RWPE2 (cell line): ENCODE measurements at regions not wholly inside any gene's neighbourhood (a gene's known extent, or its start where the extent isn't known, plus 50 kb on each side); places are given as distances from the start of the nearest gene placed in this dataset.

ENCODE experiments used
- ATAC-seq: fragments of 200-7000 bp; cut with Tn5 transposase; 3 replicates; pipeline ENCODE4 v1.9.1; 2021; ENCODE audit warnings: low read depth
- DNase-seq: peaks from one replicate; pipeline ENCODE4 v3.0.0-alpha.2; 2020; ENCODE audit warnings: low spot score
- H3K27ac ChIP-seq: fragments of 450-650 bp; 2 replicates; pipeline ENCODE4 v1.5.1; 2017; ENCODE audit warnings: mild to moderate bottlenecking; ENCODE audit not compliant: poor library complexity, severe bottlenecking
- H3K27me3 ChIP-seq: fragments of 250-450 bp; sonication (Bioruptor Pico); 2 replicates; pipeline ENCODE4 v1.5.1; 2021; ENCODE audit warnings: mild to moderate bottlenecking, moderate library complexity; ENCODE audit not compliant: insufficient read depth, poor library complexity, severe bottlenecking
- H3K36me3 ChIP-seq: fragments of 250-450 bp; sonication (Bioruptor Pico); 2 replicates; pipeline ENCODE4 v1.5.1; 2020; ENCODE audit warnings: low read depth, mild to moderate bottlenecking, moderate library complexity
- H3K4me1 ChIP-seq: fragments of 250-450 bp; sonication (Bioruptor Pico); 2 replicates; pipeline ENCODE4 v1.5.1; 2021; ENCODE audit warnings: mild to moderate bottlenecking, moderate library complexity; ENCODE audit not compliant: insufficient read depth, poor library complexity, severe bottlenecking
- H3K4me3 ChIP-seq: fragments of 250-450 bp; sonication (Bioruptor Pico); 2 replicates; pipeline ENCODE4 v1.5.1; 2021; ENCODE audit warnings: mild to moderate bottlenecking, moderate library complexity; ENCODE audit not compliant: severe bottlenecking
- H3K9me3 ChIP-seq: fragments of 250-450 bp; sonication (Bioruptor Pico); 2 replicates; pipeline ENCODE4 v1.5.1; 2021; ENCODE audit warnings: mild to moderate bottlenecking, moderate library complexity; ENCODE audit not compliant: severe bottlenecking
- CTCF ChIP-seq: fragments of 450-650 bp; IDR thresholded peaks from one replicate; pipeline ENCODE4 v1.5.1; 2017; ENCODE audit warnings: mild to moderate bottlenecking, moderate library complexity; ENCODE audit not compliant: poor library complexity, severe bottlenecking

GRCh38 chr5:89769975-89770374 is 639.6 kb downstream of the CETN3 start:
- TF ChIP-seq CTCF: no peak
- Histone ChIP-seq H3K4me3 (no peak overlapping the region), H3K27me3 (no peaks in the 10 kb centered on the region), H3K9me3 (no peaks in the 10 kb centered on the region), H3K4me1 (no peaks in the 10 kb centered on the region), H3K36me3 (no peaks in the 10 kb centered on the region), H3K27ac (no peak overlapping the region)
- peak; percentile 75 for ATAC-seq
- no peak for DNase-seq

GRCh38 chr5:89759802-89760201 is 649.8 kb downstream of the CETN3 start:
- H3K4me3 ChIP-seq: no peak overlapping the region
- no peak overlapping the region for H3K27ac ChIP-seq
- no peaks in the 10 kb centered on the region for H3K27me3 ChIP-seq
- H3K9me3 ChIP-seq: no peaks in the 10 kb centered on the region
- TF ChIP-seq CTCF: no peak
- no peak for DNase-seq
- ATAC-seq: no peak
- H3K36me3 ChIP-seq: no peaks in the 10 kb centered on the region
- H3K4me1 ChIP-seq: no peaks in the 10 kb centered on the region

- Histone ChIP-seq H3K27me3 (no peaks in the 10 kb centered on the region), H3K9me3 (no peaks in the 10 kb centered on the region), H3K36me3 (no peaks in the 10 kb centered on the region), H3K4me3 (no peak overlapping the region), H3K4me1 (no peaks in the 10 kb centered on the region), H3K27ac (no peak overlapping the region)
- ATAC-seq: no peak
- no peak for DNase-seq
- TF ChIP-seq CTCF: no peak
Measured at GRCh38 chr5:89758146-89758545, 651.4 kb downstream of the CETN3 start.

GRCh38 chr5:89756955-89757354 is 652.6 kb downstream of the CETN3 start:
- Histone ChIP-seq H3K4me3 (no peak overlapping the region), H3K27ac (no peak overlapping the region), H3K9me3 (no peaks in the 10 kb centered on the region), H3K4me1 (no peaks in the 10 kb centered on the region), H3K27me3 (no peaks in the 10 kb centered on the region), H3K36me3 (no peaks in the 10 kb centered on the region)
- ATAC-seq (no peak), DNase-seq (no peak)
- no peak for TF ChIP-seq CTCF

GRCh38 chr5:89755024-89755423 is 654.5 kb downstream of the CETN3 start:
- Histone ChIP-seq H3K9me3 (no peaks in the 10 kb centered on the region), H3K27me3 (no peaks in the 10 kb centered on the region), H3K27ac (no peak overlapping the region), H3K36me3 (no peaks in the 10 kb centered on the region), H3K4me3 (no peak overlapping the region), H3K4me1 (no peaks in the 10 kb centered on the region)
- DNase-seq (no peak), ATAC-seq (peak; percentile 56; the same call in 2 of the 3 replicates)
- TF ChIP-seq CTCF: no peak
